NCI-H1694 (cell line): ENCODE measurements at regions not wholly inside any gene's neighbourhood (a gene's known extent, or its start where the extent isn't known, plus 50 kb on each side); places are given as distances from the start of the nearest gene placed in this dataset.

Experiments used
- DNase-seq: peaks from one replicate; lab custom pipeline; 2025; lab: John Stamatoyannopoulos, UW

- no peak for DNase-seq
Measured at GRCh38 chr2:147468349-147468748, 376.5 kb upstream of the ACVR2A start.

- DNase-seq: no peak
Measured at GRCh38 chr2:147467441-147467840, 377.4 kb upstream of the ACVR2A start.

- DNase-seq: no peak
Measured at GRCh38 chr2:147464737-147465357, 380.0 kb upstream of the ACVR2A start.

- DNase-seq: no peak
Measured at GRCh38 chr2:147463881-147464520, 380.8 kb upstream of the ACVR2A start.

- no peak for DNase-seq
Measured at GRCh38 chr2:147460155-147460554, 384.7 kb upstream of the ACVR2A start.

- peak; percentile 43 for DNase-seq
Measured at GRCh38 chr2:147456779-147457178, 388.1 kb upstream of the ACVR2A start.

- DNase-seq: no peak
Measured at GRCh38 chr2:147451902-147452515, 392.8 kb upstream of the ACVR2A start.

- DNase-seq: no peak
Measured at GRCh38 chr2:147450661-147451510, 393.9 kb upstream of the ACVR2A start.

- DNase-seq: no peak
Measured at GRCh38 chr2:147449323-147449991, 395.4 kb upstream of the ACVR2A start.

GRCh38 chr2:147442816-147443215, 402.0 kb upstream of the ACVR2A start:
- DNase-seq: no peak

- no peak for DNase-seq
Measured at GRCh38 chr2:147441182-147441581, 403.6 kb upstream of the ACVR2A start.

GRCh38 chr2:147440734-147441133, 404.1 kb upstream of the ACVR2A start:
- no peak for DNase-seq

GRCh38 chr2:147439986-147440385, 404.8 kb upstream of the ACVR2A start:
- no peak for DNase-seq

- no peak for DNase-seq
Measured at GRCh38 chr2:147438882-147439281, 405.9 kb upstream of the ACVR2A start.

GRCh38 chr2:147433822-147434221, 411.0 kb upstream of the ACVR2A start:
- DNase-seq: peak; percentile 44

GRCh38 chr2:147430408-147430807, 414.4 kb upstream of the ACVR2A start:
- no peak for DNase-seq

- DNase-seq: no peak
Measured at GRCh38 chr2:147428120-147428747, 416.6 kb upstream of the ACVR2A start.

GRCh38 chr2:147425437-147426029, 419.3 kb upstream of the ACVR2A start:
- DNase-seq: no peak

- DNase-seq: no peak
Measured at GRCh38 chr2:147424766-147425165, 420.1 kb upstream of the ACVR2A start.

GRCh38 chr2:147420947-147421675, 423.7 kb upstream of the ACVR2A start:
- DNase-seq: no peak
